HG03521 (cell line): ENCODE measurements at regions not wholly inside any gene's neighbourhood (a gene's known extent, or its start where the extent isn't known, plus 50 kb on each side); places are given as distances from the start of the nearest gene placed in this dataset.

Experiments
- ATAC-seq: cut with Tn5 transposase; IDR thresholded peaks from one replicate; pipeline ENCODE4 v1.9.1; 2021; ENCODE audit warnings: mild to moderate bottlenecking, moderate library complexity; ENCODE audit not compliant: unreplicated experiment

- ATAC-seq: no peak
These were observed 382.5 kb upstream of the CBLB start for GRCh38 chr3:106251160-106251892.

- ATAC-seq: peak; percentile 93
These were observed 387.0 kb upstream of the CBLB start for GRCh38 chr3:106255870-106256248.

- peak; percentile 22 for ATAC-seq
These were observed 387.6 kb upstream of the CBLB start for GRCh38 chr3:106256249-106256957.

- ATAC-seq: no peak
These were observed 388.4 kb upstream of the CBLB start for GRCh38 chr3:106257172-106257571.

- ATAC-seq: no peak
These were observed 392.6 kb upstream of the CBLB start for GRCh38 chr3:106261396-106261795.

- ATAC-seq: no peak
These were observed 393.3 kb upstream of the CBLB start for GRCh38 chr3:106261915-106262683.

GRCh38 chr3:106263011-106263410 is 394.2 kb upstream of the CBLB start:
- ATAC-seq: no peak

GRCh38 chr3:106263546-106263945 is 394.7 kb upstream of the CBLB start:
- ATAC-seq: no peak

- no peak for ATAC-seq
These were observed 396.9 kb upstream of the CBLB start for GRCh38 chr3:106265704-106266103.

GRCh38 chr3:106268696-106269095 is 399.9 kb upstream of the CBLB start:
- no peak for ATAC-seq

GRCh38 chr3:106272302-106272701 is 403.5 kb upstream of the CBLB start:
- ATAC-seq: no peak

- ATAC-seq: no peak
These were observed 406.8 kb upstream of the CBLB start for GRCh38 chr3:106275592-106275991.

GRCh38 chr3:106276151-106276550 is 407.3 kb upstream of the CBLB start:
- ATAC-seq: no peak

- no peak for ATAC-seq
These were observed 408.2 kb upstream of the CBLB start for GRCh38 chr3:106276755-106277612.

- no peak for ATAC-seq
These were observed 408.9 kb upstream of the CBLB start for GRCh38 chr3:106277731-106278130.

- ATAC-seq: no peak
These were observed 412.4 kb upstream of the CBLB start for GRCh38 chr3:106281221-106281620.

GRCh38 chr3:106282943-106283342 is 414.1 kb upstream of the CBLB start:
- ATAC-seq: no peak

GRCh38 chr3:106288781-106289180 is 420.0 kb upstream of the CBLB start:
- ATAC-seq: no peak

- no peak for ATAC-seq
These were observed 421.6 kb upstream of the CBLB start for GRCh38 chr3:106290304-106290997.

GRCh38 chr3:106293161-106293560 is 424.3 kb upstream of the CBLB start:
- ATAC-seq: no peak
